HUES64 (cell line): ENCODE measurements at regions not wholly inside any gene's neighbourhood (a gene's known extent, or its start where the extent isn't known, plus 50 kb on each side); places are given as distances from the start of the nearest gene placed in this dataset.
"Not testable (repeated sequence)": the region's sequence is repeated elsewhere in the genome, so short reads cannot be mapped to it uniquely, and the experiment has no call there.

Experiments
- H3K27ac ChIP-seq: 2 replicates; pipeline ENCODE4 v1.7.0; 2013; ENCODE audit warnings: low read depth, low read length, inconsistent platforms
- H3K27me3 ChIP-seq: 2 replicates; pipeline ENCODE4 v1.6.1; 2013; ENCODE audit warnings: mild to moderate bottlenecking, low read length; ENCODE audit not compliant: insufficient read depth
- H3K36me3 ChIP-seq: 2 replicates; pipeline ENCODE4 v1.6.1; 2013; ENCODE audit warnings: mild to moderate bottlenecking, low read length; ENCODE audit not compliant: insufficient read depth
- H3K4me1 ChIP-seq: 2 replicates; pipeline ENCODE4 v1.6.1; 2013; ENCODE audit warnings: mild to moderate bottlenecking, low read length, moderate library complexity; ENCODE audit not compliant: insufficient read depth
- H3K4me3 ChIP-seq: 2 replicates; pipeline ENCODE4 v1.5.1; 2013; ENCODE audit warnings: mild to moderate bottlenecking, low read length, moderate library complexity
- H3K9ac ChIP-seq: 2 replicates; pipeline ENCODE4 v1.6.1; 2013; ENCODE audit warnings: mild to moderate bottlenecking, low read depth, low read length
- H3K9me3 ChIP-seq: 2 replicates; pipeline ENCODE4 v1.6.1; 2013; ENCODE audit warnings: low read depth, low read length; ENCODE audit not compliant: insufficient read depth
- WGBS: fragments of 150-250, 120-280 bp; methylation state at CpG from one replicate; pipeline ENCODE4 v1.1.7; 2013; ENCODE audit warnings: missing lambda C conversion rate; 5-methylcytosine and 5-hydroxymethylcytosine counted together

DNA sequence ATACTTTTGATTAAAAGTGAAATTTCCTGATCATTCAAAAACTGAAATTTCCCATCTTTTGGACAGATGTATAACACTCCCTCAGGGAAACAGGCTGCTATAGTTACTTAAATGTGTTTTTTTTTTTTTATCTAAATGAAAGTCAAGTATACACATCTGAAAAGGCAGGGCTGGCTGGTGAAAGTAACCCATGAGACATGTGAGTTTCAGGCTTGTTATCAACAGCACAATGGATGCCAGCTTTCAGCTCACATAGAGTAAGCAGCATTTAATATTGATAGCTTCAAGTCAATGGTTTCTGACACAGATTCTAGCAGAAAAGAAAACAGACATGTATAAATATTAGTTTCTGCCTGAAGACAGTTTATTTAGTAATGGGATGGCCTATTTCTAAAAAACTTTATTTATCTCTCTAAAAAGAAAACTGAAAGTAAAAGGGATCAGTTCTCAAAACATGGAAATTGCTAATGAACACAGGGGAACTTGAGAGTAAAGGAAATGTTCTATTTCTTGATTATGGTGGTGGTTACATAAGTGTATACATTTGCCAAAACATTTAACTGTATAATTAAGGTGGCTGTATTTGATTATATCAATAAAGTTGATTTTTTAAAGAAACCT is 89.7 kb upstream of the CMC1 start:
- Histone ChIP-seq H3K4me3 (no peak overlapping the region), H3K27me3 (no peaks in the 10 kb centered on the region), H3K27ac (no peak overlapping the region), H3K4me1 (no peaks in the 10 kb centered on the region), H3K9me3 (peaks cover 13% of the 10 kb centered on the region), H3K36me3 (no peaks in the 10 kb centered on the region), H3K9ac (no peak overlapping the region)

DNA sequence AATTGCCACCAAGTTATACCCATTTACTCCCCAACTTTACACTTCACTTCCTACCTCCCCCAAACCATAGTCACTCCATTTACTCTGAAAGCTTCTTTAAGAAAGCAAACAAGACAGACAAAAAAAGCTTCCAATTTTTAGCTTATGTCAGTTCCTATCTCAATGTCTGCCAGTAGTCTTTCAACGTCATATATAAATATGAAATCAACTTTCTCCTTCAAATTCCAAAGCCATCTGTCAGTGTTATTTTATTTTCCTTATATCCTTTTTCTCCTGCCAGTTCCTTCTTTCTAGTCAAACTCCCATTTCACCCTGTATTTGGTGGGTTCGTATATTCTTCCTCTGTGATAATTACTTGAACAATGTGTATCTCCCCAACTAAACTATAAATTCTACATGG is 85.8 kb upstream of the CMC1 start:
- WGBS = 89% methylated on average over 1 of the region's 2 CpGs
- Histone ChIP-seq H3K27ac (no peak overlapping the region), H3K27me3 (no peaks in the 10 kb centered on the region), H3K36me3 (no peaks in the 10 kb centered on the region), H3K9ac (no peak overlapping the region), H3K4me3 (no peak overlapping the region), H3K4me1 (no peaks in the 10 kb centered on the region), H3K9me3 (peaks cover 13% of the 10 kb centered on the region)

DNA sequence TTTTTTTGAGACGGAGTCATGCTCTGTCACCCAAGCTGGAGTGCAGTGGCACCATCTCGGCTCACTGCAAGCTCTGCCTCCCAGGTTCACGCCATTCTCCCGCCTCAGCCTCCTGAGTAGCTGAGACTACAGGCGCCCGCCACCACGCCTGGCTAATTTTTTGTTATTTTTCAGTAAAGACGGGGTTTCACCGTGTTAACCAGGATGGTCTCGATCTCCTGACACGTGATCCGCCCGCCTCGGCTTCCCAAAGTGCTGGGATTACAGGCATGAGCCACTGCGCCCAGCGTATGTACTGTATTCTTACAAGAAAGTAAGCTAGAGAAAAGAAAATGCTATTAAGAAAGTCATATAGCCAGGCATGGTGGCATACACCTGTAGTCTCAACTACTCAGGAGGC is 84.8 kb upstream of the CMC1 start:
- not testable (repeated sequence) for H3K4me1 ChIP-seq, H3K36me3 ChIP-seq, H3K9ac ChIP-seq, H3K27ac ChIP-seq, H3K4me3 ChIP-seq, H3K27me3 ChIP-seq
- H3K9me3 ChIP-seq = peaks cover 13% of the 10 kb centered on the region
- WGBS = 96% methylated on average over 16 of the region's 16 CpGs

DNA sequence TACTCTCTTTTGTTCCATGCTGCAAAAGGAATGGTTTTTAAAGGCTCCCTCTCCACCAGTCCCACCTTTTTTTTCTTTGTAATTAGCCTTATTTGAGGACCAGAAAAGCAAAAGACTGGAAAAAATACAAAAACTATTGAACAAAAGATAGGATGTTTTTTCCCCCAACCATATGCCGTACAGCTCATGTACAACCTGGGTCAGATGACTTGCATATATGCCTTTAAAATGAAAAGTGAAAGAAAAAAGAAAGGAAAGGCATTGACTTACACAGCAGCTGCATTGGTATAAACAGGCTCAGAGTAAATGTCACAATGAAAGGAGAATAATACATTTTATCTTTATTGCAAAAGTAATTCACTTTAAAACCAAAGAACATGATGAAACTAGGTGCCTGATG is 69.5 kb upstream of the CMC1 start:
- no peaks in the 10 kb centered on the region for H3K9me3 ChIP-seq
- H3K36me3 ChIP-seq = no peaks in the 10 kb centered on the region
- WGBS = 90% methylated on average over 1 of the region's 1 CpG
- H3K27me3 ChIP-seq = no peaks in the 10 kb centered on the region
- H3K4me1 ChIP-seq = no peaks in the 10 kb centered on the region
- no peak overlapping the region for H3K27ac ChIP-seq
- no peak overlapping the region for H3K4me3 ChIP-seq
- H3K9ac ChIP-seq = no peak overlapping the region

DNA sequence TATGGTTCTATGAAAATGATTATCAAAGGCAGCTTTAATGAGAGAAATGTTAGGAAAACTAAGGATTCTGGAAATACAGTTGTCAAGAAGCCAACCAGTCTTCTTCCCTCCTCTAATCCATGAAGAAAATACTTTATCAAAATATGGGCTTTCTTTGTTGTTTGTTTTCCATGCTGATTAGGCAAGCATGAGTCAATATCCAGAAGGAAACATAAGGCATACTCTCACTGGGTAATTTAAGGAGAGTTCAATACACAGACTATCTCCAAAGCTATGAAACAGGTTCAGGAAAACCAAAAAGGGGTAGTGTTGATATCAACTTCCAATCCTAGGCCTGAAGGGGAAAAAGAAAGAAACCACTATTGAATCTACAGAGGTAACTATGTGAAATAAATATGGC is 68.7 kb upstream of the CMC1 start:
- no peaks in the 10 kb centered on the region for H3K4me1 ChIP-seq
- H3K36me3 ChIP-seq = no peaks in the 10 kb centered on the region
- H3K27ac ChIP-seq = no peak overlapping the region
- H3K9ac ChIP-seq = no peak overlapping the region
- no peaks in the 10 kb centered on the region for H3K27me3 ChIP-seq
- no peaks in the 10 kb centered on the region for H3K9me3 ChIP-seq
- no peak overlapping the region for H3K4me3 ChIP-seq

DNA sequence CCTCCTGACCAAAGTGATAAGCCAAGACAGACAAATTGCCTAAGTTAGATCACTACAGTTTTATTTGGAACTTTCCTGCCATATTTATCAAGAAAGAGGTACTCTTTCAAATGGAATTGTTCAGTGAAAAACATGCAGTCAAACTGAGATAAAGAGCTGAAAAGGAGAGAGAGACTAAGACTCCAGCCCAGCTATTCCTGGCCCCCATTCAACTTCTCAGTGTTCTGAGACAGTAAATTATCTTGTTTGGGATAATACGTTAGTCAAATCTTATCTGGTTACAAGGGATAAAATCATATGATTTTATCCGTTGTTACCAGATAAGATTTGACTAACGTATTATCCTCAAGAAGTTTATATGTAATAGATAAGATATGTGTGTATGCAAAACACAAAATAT is 67.6 kb upstream of the CMC1 start:
- no peak overlapping the region for H3K27ac ChIP-seq
- H3K36me3 ChIP-seq = no peaks in the 10 kb centered on the region
- no peak overlapping the region for H3K9ac ChIP-seq
- H3K4me3 ChIP-seq = no peak overlapping the region
- 81% methylated on average over 2 of the region's 3 CpGs for WGBS
- no peaks in the 10 kb centered on the region for H3K27me3 ChIP-seq
- H3K4me1 ChIP-seq = no peaks in the 10 kb centered on the region
- H3K9me3 ChIP-seq = no peaks in the 10 kb centered on the region

DNA sequence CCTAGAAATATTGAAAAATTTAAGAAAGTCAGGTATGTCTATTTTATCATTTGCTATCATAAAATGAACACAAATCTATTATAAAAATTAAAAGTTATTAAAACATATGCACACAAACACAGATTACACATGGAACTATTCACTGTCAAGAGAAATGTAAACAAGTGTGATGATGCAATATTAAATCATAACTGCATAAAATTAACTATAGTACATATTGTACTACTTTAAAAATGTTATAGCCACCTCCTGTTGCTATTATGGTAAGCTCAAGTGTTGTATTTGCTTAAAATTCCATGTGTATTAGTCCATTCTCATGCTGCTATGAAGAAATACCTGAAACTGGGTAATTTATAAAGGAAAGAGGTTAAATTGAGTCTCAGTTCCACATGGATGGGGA is 54.7 kb upstream of the CMC1 start:
- Histone ChIP-seq H3K9ac (no peak overlapping the region), H3K4me3 (no peak overlapping the region), H3K4me1 (no peaks in the 10 kb centered on the region), H3K36me3 (no peaks in the 10 kb centered on the region), H3K27ac (no peak overlapping the region), H3K27me3 (no peaks in the 10 kb centered on the region), H3K9me3 (no peaks in the 10 kb centered on the region)

DNA sequence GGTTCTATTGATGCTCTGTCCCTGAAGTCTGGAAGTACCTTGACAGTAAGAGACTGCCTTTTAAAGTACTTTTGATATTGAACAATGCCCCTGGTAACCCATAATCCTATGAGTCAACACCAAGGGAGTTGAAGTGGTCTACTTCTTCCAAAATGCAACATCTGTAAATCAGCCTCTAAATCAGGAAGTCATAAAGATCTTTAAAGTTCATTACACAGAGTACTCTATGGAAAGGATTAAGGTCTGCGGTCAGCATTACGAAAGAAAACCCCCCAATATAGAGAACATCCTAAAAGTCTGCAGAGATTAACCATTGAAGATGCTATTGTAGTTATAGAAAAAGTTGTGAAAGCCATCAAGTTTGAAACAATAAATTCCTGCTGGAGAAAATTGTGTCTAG is 52.7 kb upstream of the CMC1 start:
- H3K27ac ChIP-seq = no peak overlapping the region
- no peak overlapping the region for H3K4me3 ChIP-seq
- no peaks in the 10 kb centered on the region for H3K4me1 ChIP-seq
- no peaks in the 10 kb centered on the region for H3K27me3 ChIP-seq
- no peaks in the 10 kb centered on the region for H3K36me3 ChIP-seq
- H3K9ac ChIP-seq = no peak overlapping the region
- no peaks in the 10 kb centered on the region for H3K9me3 ChIP-seq
- WGBS = no CpG with 5 or more reads among the region's 2 CpGs

DNA sequence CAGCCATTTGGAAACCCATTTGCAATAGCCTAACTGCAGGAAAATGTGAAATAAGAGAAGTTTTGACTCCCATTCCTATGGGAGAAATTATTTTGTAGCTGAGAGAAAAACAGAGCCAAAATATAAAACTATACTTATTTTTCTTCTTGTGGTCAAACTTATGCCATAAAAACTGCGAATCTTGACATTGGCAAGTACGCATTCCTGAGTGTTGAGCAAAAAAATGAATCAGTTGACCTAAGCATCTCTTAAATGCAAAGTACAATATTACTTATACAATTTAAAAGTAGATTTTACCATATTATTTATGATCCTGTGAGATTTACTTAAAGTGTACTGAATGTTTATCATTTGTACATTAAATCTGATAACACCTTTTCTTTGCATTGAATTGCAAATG is 50.1 kb upstream of the CMC1 start:
- H3K9ac ChIP-seq = no peak overlapping the region
- no peaks in the 10 kb centered on the region for H3K36me3 ChIP-seq
- H3K4me3 ChIP-seq = no peak overlapping the region
- H3K27ac ChIP-seq = no peak overlapping the region
- H3K9me3 ChIP-seq = no peaks in the 10 kb centered on the region
- H3K27me3 ChIP-seq = no peaks in the 10 kb centered on the region
- WGBS = 94% methylated on average over 2 of the region's 2 CpGs
- no peaks in the 10 kb centered on the region for H3K4me1 ChIP-seq
